T-helper 17 cell (primary cell): ENCODE measurements at regions not wholly inside any gene's neighbourhood (a gene's known extent, or its start where the extent isn't known, plus 50 kb on each side); places are given as distances from the start of the nearest gene placed in this dataset.

Experiments
- ATAC-seq: fragments of 150-1000 bp; cut with Tn5 transposase; 2 replicates; pipeline ENCODE4 v1.10.0; 2021; ENCODE audit warnings: mild to moderate bottlenecking, moderate library complexity
- DNase-seq, 3 donors: peaks; one replicate each; pipeline versions ENCODE4 v3.0.0 to v3.0.0-alpha.2; 2020 to 2021
- H3K9me3 ChIP-seq: one replicate; pipeline ENCODE4 v1.7.0; 2013; ENCODE audit warnings: low read length, mild to moderate bottlenecking; ENCODE audit not compliant: control insufficient read depth, poor library complexity, severe bottlenecking
- H3K27ac Mint-ChIP-seq: one replicate; pipeline ENCODE4 v1.8.0; 2022; ENCODE audit warnings: mild to moderate bottlenecking, moderate library complexity, mixed read lengths
- H3K27me3 Mint-ChIP-seq: one replicate; pipeline ENCODE4 v1.8.0; 2022; ENCODE audit warnings: mixed read lengths
- H3K36me3 Mint-ChIP-seq: one replicate; pipeline ENCODE4 v1.8.0; 2022; ENCODE audit warnings: low read depth, mixed read lengths
- H3K4me1 Mint-ChIP-seq: one replicate; pipeline ENCODE4 v1.8.0; 2022; ENCODE audit warnings: mild to moderate bottlenecking, mixed read lengths
- H3K4me3 Mint-ChIP-seq: one replicate; pipeline ENCODE4 v1.8.0; 2022; ENCODE audit warnings: mild to moderate bottlenecking, moderate library complexity, mixed read lengths

DNA sequence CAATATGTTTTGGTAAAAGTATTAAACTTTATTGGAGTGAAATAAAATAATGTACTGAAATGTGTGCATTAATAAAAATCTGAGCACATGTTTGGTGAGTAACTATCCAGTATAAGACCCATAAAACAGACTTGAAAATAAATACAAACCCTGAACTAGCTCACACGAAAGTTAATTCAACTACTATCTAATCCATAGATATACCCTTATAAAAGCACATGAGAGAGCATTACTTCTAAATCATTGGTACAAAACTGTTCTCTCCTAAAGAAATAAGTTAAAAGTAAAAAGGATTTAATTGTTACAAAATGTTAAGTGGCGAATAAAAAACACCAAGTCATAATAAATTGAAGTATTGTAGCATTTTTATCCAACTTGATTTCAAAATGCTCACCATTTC, 295.6 kb downstream of the PTPRC start:
- DNase-seq (no peak), ATAC-seq (no peak)
- H3K4me1 Mint-ChIP-seq: peaks cover 25% of the 10 kb centered on the region
- H3K27me3 Mint-ChIP-seq: no peaks in the 10 kb centered on the region
- no peaks in the 10 kb centered on the region for H3K36me3 Mint-ChIP-seq
- H3K9me3 ChIP-seq: no peaks in the 10 kb centered on the region
- no peak overlapping the region for H3K27ac Mint-ChIP-seq
- H3K4me3 Mint-ChIP-seq: no peak overlapping the region

DNA sequence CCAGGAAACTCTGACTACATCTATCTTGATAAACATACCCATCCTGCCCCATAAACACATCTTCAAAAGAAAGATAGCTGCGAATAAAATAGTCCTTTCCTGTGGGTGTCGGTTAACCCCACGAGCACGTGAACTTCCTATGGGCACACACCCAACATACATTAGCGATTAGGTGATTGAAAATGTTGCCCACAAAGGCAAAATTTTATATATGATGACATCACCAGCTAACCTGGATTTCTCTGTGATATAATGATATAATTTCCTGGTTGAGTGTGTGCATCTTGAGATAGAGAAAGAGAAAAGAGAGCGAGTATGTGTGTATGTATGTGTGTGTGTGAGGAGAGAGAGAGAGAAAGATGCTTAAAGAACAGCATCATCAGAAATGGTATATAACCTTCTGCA, 296.1 kb downstream of the PTPRC start:
- peak; percentile 36 to 69 (median 49) for DNase-seq
- ATAC-seq: peak; percentile 76
- no peaks in the 10 kb centered on the region for H3K27me3 Mint-ChIP-seq
- no peaks in the 10 kb centered on the region for H3K36me3 Mint-ChIP-seq
- H3K4me1 Mint-ChIP-seq: peaks cover 22% of the 10 kb centered on the region
- no peak overlapping the region for H3K27ac Mint-ChIP-seq
- H3K4me3 Mint-ChIP-seq: no peak overlapping the region
- no peaks in the 10 kb centered on the region for H3K9me3 ChIP-seq

DNA sequence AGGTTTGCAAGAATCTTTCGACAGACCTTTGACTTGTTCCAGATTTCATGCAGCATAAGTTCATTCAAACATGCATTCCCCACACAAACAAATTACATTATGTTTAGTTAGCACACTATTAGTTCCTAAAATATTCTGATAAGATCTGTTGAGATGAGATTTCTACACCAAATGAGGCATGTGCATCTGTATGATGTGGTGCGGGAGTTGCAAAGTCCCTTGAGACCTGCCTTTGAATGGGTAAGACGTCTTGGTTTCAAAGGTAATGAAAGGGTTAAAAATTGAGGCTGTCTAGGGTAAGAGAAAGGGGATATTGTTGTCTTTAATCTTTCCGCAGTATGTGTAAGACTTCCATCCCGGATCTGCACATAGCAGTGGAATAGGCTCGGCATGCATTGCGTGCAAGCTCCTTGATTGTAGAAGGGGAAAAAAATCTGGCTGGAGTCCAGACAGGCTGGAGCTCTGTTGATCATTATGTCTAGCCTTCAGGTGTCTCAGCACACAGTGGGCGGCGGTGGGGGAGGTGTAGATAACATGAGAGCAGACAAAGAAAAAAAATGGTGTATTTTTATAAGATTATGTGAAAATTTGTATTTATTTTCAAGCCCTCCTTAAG, 296.6 kb downstream of the PTPRC start:
- H3K4me1 Mint-ChIP-seq: peaks cover 18% of the 10 kb centered on the region
- no peaks in the 10 kb centered on the region for H3K9me3 ChIP-seq
- DNase-seq (peak; percentile 18 to 46 (median 39)), ATAC-seq (peak; percentile 24)
- H3K27me3 Mint-ChIP-seq: no peaks in the 10 kb centered on the region
- no peak overlapping the region for H3K27ac Mint-ChIP-seq
- no peaks in the 10 kb centered on the region for H3K36me3 Mint-ChIP-seq
- H3K4me3 Mint-ChIP-seq: no peak overlapping the region

DNA sequence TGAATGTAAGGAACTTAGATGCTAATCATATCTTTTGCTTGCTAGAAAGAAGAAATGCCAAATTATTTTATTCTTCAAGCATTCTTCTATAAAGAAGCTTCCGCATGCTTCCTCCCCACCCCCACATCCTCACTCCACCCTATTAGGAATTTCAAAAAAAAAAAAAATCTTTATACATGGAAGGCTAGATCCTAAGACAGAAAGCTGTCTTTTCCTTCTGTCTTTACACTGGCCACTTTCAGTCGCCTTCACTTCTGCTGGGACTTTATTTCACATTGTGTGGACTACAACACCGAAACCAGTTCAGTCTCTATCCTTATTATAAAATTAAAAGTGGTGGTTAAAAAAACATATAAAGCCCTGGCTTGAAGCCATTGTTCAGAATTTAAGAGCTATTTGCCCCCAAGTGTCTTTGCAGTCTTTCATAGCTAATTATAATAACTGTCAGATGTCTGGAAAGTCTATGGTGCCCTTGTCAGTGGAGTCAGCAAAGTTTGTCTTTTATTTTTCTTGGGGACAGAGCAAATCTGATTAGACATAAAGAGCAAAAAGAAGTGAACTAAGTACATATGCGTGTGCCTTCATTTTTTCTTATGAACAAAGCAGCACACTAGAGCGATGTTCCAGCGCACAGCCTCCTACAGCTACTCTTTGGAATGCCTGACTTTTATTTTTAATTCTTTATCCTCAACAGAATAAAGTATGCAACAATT, 297.7 kb downstream of the PTPRC start:
- no peaks in the 10 kb centered on the region for H3K27me3 Mint-ChIP-seq
- ATAC-seq (peak; percentile 12), DNase-seq (no peak)
- H3K9me3 ChIP-seq: no peaks in the 10 kb centered on the region
- peaks cover 4% of the 10 kb centered on the region for H3K36me3 Mint-ChIP-seq
- peak overlapping the region; percentile 84 for H3K4me3 Mint-ChIP-seq
- peaks cover 18% of the 10 kb centered on the region for H3K4me1 Mint-ChIP-seq
- H3K27ac Mint-ChIP-seq: no peak overlapping the region

DNA sequence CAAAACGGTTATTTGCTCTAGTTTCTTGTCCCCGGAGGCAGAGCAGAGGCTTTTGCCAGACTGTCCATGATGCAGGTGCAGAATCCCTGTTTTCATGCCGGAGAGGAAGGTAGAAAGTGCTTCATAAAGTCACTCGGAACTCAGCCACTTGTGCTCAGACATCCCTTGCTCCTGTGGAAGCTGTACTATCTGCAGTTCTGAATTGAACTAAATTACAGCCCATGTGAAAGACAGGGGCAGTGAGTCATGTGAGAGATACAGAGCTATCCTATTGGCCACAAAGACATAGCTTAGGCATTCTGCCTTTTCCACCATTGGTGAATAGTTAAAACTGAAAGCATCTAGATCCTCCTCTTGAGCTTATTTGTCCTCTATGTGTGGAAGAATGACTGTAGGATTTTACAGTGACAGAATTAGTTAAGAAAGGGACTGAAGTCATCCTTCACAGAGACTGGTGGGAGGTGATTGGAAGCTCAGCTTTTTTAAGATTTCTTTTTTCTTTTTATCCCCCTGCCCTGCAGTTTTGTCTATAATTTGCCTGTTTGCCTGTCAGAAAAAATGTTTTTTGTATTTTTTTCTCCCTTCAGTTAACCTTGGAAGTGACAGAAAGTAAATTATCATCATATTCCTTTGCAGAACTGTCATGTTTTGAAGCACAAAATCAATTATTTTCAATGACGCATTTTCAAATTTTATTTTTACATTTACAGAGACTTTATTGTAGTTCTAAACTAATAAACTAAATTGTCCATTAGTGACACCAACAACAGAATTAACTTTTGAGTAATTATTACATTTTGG, 298.6 kb downstream of the PTPRC start:
- ATAC-seq: peak; percentile 79
- Mint-ChIP-seq H3K27ac (no peak overlapping the region), H3K4me3 (peak overlapping the region; percentile 84), H3K36me3 (peaks cover 4% of the 10 kb centered on the region), H3K27me3 (no peaks in the 10 kb centered on the region), H3K4me1 (peaks cover 16% of the 10 kb centered on the region)
- no peaks in the 10 kb centered on the region for H3K9me3 ChIP-seq
- peak in 1 of 3 donors; percentile 8 for DNase-seq

DNA sequence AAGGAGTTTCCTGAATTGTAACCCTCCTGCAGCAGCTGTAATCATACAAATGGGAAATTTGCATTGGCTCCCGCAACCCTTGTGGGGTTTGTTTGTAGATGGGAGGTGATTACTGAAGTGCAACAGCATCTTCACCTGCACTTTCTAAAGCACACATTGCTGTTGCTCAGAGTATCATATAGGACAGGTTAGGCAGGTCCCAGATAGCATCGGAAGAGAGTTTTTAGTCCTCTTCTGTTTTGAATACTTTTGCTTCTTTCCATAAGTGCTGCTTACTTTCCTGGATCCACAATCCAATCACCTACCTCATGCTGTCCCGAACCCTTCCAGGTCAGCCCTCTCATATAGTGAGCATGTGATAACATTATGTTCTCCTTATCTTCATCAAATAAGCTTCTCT, 300.4 kb downstream of the PTPRC start:
- no peaks in the 10 kb centered on the region for H3K27me3 Mint-ChIP-seq
- no peak for ATAC-seq

DNA sequence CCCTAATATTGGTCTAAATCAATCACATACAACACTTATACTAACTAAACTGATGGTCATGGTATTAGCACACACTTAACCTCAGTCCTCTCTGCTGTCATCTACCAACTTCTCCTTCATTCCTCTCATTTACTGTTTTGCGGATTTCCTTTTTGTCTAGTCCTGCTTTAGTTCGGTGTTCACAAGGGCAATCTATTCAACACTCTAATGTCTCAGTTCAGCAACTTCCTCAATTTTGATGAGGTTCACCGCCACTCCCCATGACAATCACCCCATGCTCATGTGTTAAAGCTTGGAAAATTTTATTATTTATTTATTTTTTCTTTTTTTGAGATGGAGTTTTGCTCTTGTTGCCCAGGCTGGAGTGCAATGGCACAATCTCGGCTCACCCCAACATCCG, 301.1 kb downstream of the PTPRC start:
- no peak overlapping the region for H3K27ac Mint-ChIP-seq
- H3K9me3 ChIP-seq: no peaks in the 10 kb centered on the region
- ATAC-seq: no peak

More for the DNA sequence above, 300.4 kb downstream of the PTPRC start:
- no peak overlapping the region for H3K4me3 Mint-ChIP-seq
- peaks cover 11% of the 10 kb centered on the region for H3K4me1 Mint-ChIP-seq
- H3K9me3 ChIP-seq: no peaks in the 10 kb centered on the region
- no peak for DNase-seq
- no peak overlapping the region for H3K27ac Mint-ChIP-seq
- peaks cover 4% of the 10 kb centered on the region for H3K36me3 Mint-ChIP-seq

DNA sequence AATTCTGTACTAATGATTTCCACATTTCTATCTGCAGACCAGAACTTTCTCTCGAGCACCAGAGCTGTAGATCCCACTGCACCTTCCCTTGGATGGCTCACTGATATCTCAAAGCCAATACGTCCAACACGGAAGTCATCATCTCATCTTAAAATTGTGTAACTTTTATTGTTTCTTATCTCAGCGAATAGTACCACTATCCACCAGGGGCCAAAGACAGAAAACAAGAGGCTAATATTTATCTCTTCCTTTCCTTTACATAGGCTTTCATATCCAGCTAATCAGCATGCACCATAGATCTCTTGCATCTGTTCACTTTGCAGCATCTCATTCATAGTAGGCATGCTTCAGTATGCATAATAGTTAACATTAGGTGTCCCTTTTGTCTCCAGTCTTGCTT, 303.6 kb downstream of the PTPRC start:
- no peak overlapping the region for H3K4me3 Mint-ChIP-seq
- no peak overlapping the region for H3K27ac Mint-ChIP-seq
- peaks cover 4% of the 10 kb centered on the region for H3K36me3 Mint-ChIP-seq
- ATAC-seq (no peak), DNase-seq (no peak)
- peaks cover 2% of the 10 kb centered on the region for H3K4me1 Mint-ChIP-seq
- H3K27me3 Mint-ChIP-seq: no peaks in the 10 kb centered on the region
- H3K9me3 ChIP-seq: no peaks in the 10 kb centered on the region

More for the DNA sequence above, 301.1 kb downstream of the PTPRC start:
- no peak for DNase-seq
- Mint-ChIP-seq H3K27me3 (no peaks in the 10 kb centered on the region), H3K4me3 (no peak overlapping the region), H3K4me1 (peaks cover 11% of the 10 kb centered on the region), H3K36me3 (peaks cover 4% of the 10 kb centered on the region)

DNA sequence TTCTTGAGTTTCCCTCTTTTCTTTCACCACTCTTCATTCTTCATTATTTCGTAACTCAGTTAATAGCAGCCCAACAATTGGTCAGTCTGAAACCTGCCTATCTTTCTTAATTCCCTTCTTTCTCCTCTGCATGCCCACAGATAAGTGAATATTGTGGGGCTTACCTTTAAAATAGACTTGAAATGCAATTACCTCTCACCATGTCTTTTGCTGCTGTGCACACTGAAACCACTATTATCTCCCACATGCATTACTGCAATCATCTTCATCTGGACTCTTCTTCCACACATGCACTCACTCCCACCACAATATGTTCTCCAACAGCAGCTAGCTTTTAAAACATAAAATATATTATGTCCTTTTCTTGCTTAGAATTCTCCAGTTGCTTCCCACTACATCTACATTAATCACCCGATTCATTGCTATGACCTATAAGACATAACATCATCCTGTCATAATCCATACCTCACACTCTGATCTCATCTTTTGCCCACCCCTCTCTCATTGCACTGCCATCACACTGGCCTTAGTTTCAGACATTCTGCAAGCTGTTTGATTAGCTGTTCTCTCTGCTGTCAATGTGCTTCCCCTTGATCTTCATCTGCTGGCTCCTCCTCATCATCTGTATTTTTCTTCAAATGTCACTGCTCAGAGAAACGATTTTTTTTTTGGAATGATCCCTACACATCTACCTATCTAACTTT, 304.8 kb downstream of the PTPRC start:
- no peak overlapping the region for H3K4me3 Mint-ChIP-seq
- H3K36me3 Mint-ChIP-seq: peaks cover 4% of the 10 kb centered on the region
- H3K4me1 Mint-ChIP-seq: no peaks in the 10 kb centered on the region
- H3K27ac Mint-ChIP-seq: no peak overlapping the region
- DNase-seq (no peak), ATAC-seq (no peak)
- no peaks in the 10 kb centered on the region for H3K27me3 Mint-ChIP-seq
- H3K9me3 ChIP-seq: no peaks in the 10 kb centered on the region

DNA sequence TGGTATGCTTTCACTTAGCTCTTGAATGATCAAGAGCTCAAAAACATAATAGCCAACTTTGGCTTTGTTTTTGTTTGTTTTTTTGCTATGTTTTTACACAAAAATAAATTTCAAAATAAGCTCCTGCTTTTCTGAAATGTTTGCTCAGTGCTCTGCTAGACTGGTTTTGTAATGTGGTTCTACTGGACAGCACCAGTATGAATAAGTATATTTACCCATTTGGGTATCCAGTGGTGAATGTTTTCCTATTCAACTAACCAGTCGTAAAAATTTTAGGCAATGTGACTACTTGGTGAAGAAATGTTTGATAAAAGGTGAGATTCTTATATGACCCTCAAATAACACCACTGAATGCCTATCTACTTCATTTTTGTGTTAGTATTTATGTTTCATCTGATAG, 308.6 kb downstream of the PTPRC start:
- Mint-ChIP-seq H3K4me3 (peak overlapping the region; percentile 33), H3K27me3 (no peaks in the 10 kb centered on the region), H3K4me1 (no peaks in the 10 kb centered on the region), H3K36me3 (no peaks in the 10 kb centered on the region), H3K27ac (no peak overlapping the region)
- ATAC-seq (no peak), DNase-seq (no peak)
- H3K9me3 ChIP-seq: no peaks in the 10 kb centered on the region

DNA sequence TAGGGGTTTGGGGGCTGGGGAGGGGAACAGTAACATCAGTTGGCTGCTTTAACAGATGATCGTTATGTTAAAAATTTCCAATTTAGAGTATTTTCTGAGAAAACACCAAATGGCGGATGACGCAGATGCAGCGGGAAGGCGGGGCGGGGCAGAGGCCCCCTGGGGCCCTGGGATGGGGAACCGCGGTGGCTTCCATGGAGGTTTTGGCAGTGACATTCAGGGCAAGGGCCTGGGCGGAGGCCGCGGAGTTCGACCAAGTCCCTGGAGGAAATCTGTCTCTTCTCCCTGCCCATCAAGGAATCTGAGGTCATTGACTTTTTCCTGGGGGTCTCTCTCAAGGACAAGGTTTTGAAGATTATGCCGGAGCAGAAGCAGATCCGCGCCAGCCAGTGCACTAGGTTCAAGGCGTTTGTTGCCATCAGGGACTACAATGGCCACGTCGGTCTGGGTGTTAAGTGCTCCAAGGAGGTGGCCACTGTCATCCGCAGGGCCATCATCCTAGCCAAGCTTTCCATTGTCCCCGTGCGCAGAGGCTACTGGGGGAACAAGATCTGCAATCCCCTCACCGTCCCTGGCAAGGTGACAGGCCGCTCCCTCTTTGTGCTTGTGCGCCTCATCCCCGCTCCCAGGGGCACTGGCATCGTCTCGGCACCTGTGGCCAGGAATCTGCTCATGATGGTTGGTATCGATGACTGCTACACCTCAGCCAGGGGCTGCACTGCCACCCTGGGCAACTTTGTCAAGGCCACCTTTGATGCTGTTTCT, 310.2 kb downstream of the PTPRC start:
- DNase-seq (no peak), ATAC-seq (no peak)
- Mint-ChIP-seq H3K4me3 (no peak overlapping the region), H3K4me1 (no peaks in the 10 kb centered on the region), H3K27ac (no peak overlapping the region), H3K36me3 (no peaks in the 10 kb centered on the region), H3K27me3 (no peaks in the 10 kb centered on the region)
- H3K9me3 ChIP-seq: no peaks in the 10 kb centered on the region

DNA sequence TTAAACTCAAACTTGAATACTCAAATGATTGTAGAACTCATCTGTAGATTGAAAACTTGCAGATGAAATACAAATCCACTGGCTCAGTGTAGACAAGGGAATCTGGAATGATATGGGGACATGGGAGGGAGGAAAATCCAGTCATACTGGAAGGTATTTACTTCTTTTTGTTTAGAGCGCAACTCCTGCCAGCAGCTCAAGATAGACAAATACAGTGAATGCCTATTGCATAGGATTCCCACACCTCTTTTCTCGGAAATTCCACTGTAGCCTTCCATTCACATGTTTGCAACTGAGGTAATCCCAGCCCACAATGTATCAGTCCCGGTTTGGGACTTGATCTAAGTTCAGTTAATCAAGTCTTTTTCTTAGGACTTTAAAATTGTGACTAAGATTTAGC, 311.2 kb downstream of the PTPRC start:
- H3K4me3 Mint-ChIP-seq: no peak overlapping the region
- DNase-seq (no peak), ATAC-seq (no peak)
- no peaks in the 10 kb centered on the region for H3K9me3 ChIP-seq
- H3K27ac Mint-ChIP-seq: no peak overlapping the region
- H3K4me1 Mint-ChIP-seq: no peaks in the 10 kb centered on the region
- H3K27me3 Mint-ChIP-seq: no peaks in the 10 kb centered on the region
- H3K36me3 Mint-ChIP-seq: peaks cover 2% of the 10 kb centered on the region
